HG02571 (cell line): ENCODE measurements at regions not wholly inside any gene's neighbourhood (a gene's known extent, or its start where the extent isn't known, plus 50 kb on each side); places are given as distances from the start of the nearest gene placed in this dataset.

Source experiments
- ATAC-seq: cut with Tn5 transposase; IDR thresholded peaks from one replicate; pipeline ENCODE4 v1.9.1; 2021; ENCODE audit warnings: mild to moderate bottlenecking, moderate library complexity; ENCODE audit not compliant: unreplicated experiment

- no peak for ATAC-seq
These were observed 749.1 kb upstream of the POT1 start for GRCh38 chr7:125678771-125679170.

- no peak for ATAC-seq
These were observed 746.0 kb upstream of the POT1 start for GRCh38 chr7:125675640-125676039.

- no peak for ATAC-seq
These were observed 745.5 kb upstream of the POT1 start for GRCh38 chr7:125675169-125675568.

- no peak for ATAC-seq
These were observed 741.4 kb upstream of the POT1 start for GRCh38 chr7:125670926-125671572.

GRCh38 chr7:125668321-125668993 is 738.8 kb upstream of the POT1 start:
- ATAC-seq, result no peak

- ATAC-seq, result no peak
These were observed 735.0 kb upstream of the POT1 start for GRCh38 chr7:125664625-125665024.

GRCh38 chr7:125663961-125664360 is 734.3 kb upstream of the POT1 start:
- no peak for ATAC-seq

GRCh38 chr7:125661677-125662076 is 732.1 kb upstream of the POT1 start:
- ATAC-seq, result no peak

GRCh38 chr7:125661006-125661405 is 731.4 kb upstream of the POT1 start:
- no peak for ATAC-seq

- ATAC-seq, result no peak
These were observed 724.5 kb upstream of the POT1 start for GRCh38 chr7:125654076-125654475.

- no peak for ATAC-seq
These were observed 722.4 kb upstream of the POT1 start for GRCh38 chr7:125651823-125652528.

GRCh38 chr7:125648543-125648942 is 718.9 kb upstream of the POT1 start:
- no peak for ATAC-seq

- ATAC-seq, result no peak
These were observed 716.1 kb upstream of the POT1 start for GRCh38 chr7:125645770-125646169.

GRCh38 chr7:125644109-125644508 is 714.5 kb upstream of the POT1 start:
- no peak for ATAC-seq

- ATAC-seq, result no peak
These were observed 713.7 kb upstream of the POT1 start for GRCh38 chr7:125643302-125643701.

GRCh38 chr7:125641884-125642283 is 712.3 kb upstream of the POT1 start:
- ATAC-seq, result no peak

GRCh38 chr7:125636320-125636962 is 706.8 kb upstream of the POT1 start:
- ATAC-seq, result no peak

- no peak for ATAC-seq
These were observed 688.9 kb upstream of the POT1 start for GRCh38 chr7:125618516-125618915.

GRCh38 chr7:125611582-125611981 is 682.0 kb upstream of the POT1 start:
- no peak for ATAC-seq

- ATAC-seq, result no peak
These were observed 677.0 kb upstream of the POT1 start for GRCh38 chr7:125606671-125607070.

- no peak for ATAC-seq
These were observed 675.6 kb upstream of the POT1 start for GRCh38 chr7:125605241-125605640.

- no peak for ATAC-seq
These were observed 672.8 kb upstream of the POT1 start for GRCh38 chr7:125602441-125602840.
